ENCODE measurements at regions not wholly inside any gene's neighbourhood (a gene's known extent, or its start where the extent isn't known, plus 50 kb on each side); places are given as distances from the start of the nearest gene placed in this dataset.

DNA sequence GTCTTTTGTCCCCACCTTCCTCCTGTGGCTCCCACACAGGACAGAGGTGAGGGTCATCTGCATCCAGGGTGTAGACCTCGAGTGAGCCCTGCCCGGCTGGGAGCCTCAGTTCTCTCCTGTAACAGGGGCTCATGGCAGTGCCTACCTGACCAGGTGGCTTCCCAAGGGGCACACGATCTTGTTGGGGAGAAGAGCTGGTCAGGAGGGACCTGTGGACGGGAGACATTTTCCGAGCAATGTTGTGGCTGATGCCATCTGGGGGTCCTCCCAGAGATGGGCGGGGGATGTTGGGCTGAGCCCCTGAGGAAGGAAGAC lies 51.9 kb downstream of the CEBPB start:
- DNase-seq, result no peak

DNA sequence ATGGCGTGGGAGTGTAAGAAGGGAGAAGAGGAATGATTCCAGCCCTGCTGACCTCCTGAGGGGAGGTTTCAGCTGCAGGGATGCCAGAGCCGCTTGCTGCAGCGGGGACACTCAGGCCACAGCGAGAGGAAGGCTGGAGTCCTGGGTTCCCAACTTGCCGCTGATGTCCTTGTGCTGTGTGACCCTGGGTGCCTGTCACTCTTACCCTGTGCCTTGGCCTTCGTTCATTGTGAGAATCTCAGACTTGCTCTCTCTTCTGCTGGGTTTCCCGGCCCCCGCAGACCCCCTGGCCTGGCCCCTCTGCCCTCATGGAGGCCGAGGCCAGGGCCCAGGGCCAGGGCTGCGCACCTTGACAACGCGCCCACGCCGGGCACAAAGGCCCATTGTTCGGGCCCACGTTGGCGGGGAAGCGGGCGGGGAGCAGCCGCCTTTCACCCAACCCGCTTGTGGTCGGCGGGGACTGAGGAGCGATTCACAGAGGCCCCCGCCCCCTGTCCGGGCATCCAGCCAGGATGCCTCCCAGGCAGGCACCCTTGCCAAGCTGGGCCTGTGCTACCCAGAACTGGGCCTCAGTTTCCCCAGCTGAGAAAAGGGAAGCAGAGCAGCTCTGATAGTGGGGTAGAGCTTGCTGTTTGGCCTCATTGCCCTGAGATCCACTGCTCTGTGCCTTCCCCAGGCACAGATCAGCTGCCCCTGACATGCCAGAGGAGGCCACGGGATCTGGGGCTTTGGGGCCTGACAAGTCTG lies 52.4 kb downstream of the CEBPB start:
- DNase-seq, result no peak

DNA sequence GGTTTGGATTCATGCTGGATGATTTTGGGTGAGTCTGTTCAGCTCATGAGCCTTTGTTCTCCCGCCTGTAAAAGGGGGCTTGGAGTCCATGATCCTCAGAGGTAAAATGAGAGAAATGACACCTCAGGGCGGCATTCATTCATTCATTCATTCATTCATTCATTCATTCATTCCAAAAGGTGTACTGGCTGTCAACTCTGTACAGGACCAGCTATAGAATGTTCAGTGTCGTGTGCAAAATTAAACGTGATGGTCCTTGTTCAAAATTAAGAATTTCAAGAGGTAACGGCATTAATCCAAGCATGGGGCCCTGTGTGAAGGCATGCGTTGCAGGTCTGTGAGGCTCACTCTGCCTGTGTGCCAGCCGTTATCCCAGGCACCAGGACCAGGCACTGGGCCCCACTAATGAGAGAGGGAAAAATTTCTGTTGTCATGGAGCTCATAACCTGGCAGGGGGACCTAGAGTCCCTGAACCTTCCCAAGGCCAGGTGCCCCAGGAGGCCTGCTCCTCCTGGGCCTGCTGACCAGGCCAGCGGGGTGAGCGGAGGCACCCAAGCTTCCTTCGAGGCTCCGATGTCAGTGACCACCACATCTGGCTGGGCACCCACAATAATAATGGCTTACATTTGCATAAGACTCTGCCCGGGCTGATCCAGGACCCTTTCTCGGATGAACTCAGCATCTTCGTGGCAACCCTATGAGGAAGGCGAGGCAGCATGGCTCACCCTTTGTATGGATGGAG lies 53.2 kb downstream of the CEBPB start:
- DNase-seq, result no peak

DNA sequence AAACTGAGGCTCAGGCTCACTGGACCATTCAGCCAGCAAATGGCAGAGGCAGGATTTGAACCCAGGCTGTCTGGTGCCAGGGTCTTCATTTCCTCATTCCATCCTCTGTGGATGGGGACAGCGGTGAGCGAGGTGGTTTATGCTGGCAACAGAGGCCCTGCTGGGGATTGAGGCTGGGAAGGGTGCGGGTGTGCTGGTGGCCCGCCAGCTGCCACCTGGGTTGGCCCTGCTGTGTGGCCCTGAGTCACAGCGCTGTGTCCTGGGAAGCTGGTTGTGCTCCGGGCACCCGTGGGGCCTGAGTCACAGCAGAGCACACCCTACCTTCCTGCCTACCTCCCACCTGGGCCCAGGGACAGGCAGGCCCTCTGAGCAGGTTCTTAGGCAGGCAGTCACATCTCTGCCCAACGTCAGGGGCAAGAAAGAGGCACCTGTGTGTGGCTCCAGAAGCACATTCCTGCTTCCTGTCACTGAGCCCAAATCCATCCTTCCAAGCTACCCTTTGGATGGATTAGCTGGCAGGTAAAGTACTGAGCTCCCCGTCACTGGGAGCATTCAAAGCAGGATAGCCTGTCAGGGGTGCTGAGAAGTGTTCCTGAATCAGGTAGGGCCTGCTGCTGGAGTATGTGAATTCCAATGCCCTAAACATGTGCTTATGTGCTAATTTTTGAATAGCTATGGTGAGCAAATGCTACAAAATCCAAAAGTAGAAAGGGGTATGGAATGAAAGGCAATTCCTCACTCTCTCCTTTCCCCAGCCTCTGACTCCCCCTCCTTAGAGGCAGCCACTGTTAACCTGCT lies 53.9 kb downstream of the CEBPB start:
- no peak for DNase-seq

DNA sequence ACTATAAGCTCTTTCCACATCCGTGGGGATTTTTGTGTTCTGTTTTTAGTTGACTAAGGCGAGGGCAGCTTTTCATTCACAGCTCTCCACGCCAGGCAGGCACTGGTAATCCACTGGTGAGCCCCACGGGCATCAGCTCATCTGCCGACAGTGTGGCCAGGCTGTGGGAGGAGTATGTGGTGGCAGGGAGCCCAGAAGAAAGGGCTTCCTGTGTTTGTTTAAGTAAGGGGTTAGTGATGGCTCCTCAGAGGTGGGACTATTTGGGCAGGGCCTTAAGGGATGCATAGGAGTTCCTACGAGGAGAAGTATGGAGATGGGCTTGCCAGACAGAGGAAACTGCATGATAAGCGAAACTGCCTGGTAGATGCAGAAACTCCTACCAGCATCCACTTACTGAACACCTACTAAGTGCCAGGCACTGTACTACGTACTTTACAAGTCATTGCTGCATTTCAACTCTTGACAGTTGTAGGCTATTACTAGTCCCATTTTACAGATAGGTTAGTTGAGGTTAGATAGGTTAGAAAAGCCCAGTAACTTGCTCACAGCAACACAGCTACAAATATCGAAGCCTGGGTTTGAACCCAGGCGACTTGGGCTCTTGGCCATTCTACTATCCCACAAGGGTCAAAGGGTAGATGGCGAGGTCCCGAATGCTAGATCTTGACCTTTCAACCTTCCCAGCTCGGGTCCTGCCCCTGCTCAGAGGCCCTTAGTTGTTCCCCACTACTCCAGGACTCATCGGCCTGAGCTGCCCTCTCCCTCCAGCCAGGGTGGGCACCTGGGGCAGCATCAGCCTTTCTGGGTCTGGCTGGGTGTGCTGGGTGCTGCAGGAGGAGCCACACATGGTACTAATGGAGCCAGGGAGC lies 55.1 kb downstream of the CEBPB start:
- DNase-seq, result no peak

DNA sequence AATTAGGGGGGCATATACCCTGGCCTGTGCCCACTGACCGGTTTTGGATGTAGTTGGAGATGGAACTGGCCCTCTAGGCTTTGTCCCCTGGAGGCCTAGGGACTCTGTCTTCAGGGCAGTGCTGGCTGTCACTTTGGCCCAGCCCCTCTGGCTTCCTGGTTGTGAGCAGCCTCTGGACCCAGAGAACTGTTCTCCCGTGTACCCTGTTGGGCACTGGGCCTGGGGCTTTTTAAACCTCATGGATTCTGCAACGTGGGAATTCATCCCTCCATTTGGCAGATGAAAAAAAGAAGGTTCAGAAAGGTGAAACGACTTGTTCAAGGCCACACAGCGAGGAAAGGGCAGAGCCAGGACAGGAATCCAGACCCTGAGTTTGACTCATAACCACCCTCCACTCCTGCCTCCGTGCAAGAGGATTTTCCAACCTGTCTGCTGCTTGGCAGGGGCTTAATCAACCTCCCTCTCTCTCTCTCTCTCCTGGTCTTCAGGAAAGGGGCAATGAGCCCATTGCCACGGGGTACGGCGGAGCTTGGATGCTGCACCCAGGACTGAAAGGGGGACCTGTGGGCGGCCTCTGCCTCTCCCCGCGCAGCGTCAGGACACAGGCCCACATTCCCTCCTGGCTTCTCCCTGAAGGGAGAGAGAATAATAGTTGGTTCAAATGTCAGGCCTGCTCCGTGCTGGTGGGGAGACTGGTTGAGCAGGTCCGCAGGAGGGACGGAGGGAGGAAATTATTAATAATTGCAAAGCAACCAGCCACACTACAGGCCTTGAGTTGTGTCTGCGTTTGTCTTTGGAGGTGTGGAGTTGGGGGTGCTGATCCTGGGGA lies 56.0 kb downstream of the CEBPB start:
- no peak for DNase-seq

DNA sequence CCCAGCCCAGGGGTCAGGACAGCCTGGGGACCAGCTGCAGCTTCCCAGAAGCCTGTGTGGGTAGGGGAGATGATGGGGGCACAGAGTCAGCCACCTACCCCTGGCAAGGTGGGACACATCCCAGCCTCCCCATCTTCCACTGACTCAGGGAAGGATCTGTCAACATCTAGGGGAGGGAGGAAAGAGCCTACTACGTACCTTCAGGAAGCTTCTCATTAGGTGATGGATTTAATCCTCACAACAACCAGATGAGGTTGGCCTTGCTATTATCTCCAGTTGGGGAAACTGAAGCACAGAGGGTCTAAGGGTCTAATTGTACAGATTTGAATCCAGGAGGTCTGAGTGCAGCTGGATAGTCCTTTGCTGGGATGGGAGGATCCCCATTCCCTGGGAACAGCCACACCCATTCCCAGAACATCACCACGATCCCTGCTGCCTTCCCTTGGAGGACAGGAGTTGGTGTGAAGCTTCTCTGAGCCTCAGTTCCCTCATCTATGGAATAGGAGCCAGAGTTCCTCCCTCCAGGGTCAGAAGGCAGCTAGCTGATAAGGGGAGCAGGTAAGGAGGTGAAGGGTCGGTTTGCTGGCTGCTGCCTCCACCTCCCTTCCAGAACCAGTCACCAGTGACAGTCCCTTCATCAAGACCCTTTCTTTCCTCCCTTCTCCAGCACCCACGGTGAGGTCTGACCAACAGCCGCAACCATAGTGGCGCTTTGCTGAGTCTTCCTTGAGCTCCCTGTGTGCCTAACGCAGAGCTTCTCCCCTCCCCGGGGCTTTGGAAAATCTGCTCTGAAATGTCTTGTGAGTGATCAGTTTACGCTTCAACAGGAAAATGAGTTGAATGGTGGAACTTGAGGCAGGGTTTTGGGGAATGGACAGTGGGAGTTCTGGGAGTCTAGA lies 56.8 kb downstream of the CEBPB start:
- no peak for DNase-seq

DNA sequence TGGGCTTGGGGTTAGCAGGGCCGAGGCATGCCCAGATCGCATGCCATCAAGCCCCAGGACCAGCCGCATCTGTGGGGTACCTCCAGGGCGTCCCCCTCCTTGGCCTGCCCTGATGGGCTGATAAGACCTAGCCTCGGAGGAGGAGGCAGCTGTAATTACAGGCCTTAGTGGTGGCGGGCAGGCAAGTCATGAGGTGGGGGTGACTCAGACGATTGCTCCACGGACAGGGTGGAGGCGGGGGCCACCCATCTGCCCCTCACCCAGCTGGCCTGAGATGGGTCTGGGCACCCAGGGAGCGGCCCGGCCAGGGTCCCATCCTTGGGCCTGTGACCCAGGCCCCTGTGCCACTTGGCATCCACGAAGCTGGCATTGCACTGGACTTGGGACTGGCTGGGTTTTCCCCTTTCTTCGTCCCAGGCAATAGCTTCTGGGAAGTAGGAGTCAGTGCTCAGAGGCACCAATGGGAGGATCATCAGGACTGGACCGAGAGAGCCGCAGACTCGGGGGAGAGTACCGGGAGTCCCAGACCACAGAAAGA lies 57.5 kb downstream of the CEBPB start:
- DNase-seq, result no peak

DNA sequence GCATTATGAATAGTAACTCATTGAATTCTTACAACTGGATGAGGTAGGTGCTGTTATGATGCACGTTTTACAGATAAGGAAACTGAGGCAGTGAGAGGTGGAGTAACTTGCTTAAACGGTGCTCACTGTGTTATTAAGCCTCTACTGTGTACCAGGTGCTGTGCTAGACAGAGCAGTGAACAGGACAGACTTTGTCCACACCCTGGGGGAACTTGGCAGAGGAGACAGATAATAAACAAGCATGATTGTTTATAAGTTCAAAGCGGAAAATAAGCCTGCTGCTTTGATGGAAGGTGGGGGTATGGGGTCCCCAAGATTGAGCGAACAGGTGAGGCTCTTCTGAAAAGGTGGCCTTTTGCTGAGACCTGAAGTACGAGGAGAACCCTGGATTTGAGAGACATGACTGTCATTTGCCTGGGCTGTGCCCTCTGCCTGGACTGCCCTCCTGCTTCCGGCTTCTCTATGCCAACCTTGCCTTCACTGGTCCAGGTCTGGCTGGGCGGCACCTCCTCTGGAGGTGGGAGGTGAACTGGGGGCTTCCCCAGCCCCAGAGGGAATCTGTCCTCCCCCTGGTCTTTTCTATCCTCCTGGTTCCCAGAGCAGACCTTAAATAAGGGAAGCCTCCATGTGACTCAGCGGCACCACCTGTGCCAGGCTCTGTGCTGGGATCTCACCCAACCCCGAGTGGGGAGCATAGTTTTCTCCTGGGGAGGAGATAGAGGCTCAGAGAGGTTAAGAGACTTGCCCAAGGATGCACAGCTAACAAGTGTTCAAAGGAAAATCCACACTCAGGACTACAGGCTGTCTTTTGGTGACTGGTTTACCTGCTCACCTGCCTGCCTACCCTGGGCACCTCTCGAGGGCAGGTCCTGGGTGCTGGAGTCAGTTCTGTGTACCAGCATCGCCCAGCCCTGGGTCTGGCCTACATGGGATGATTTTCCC lies 59.1 kb downstream of the CEBPB start:
- no peak for DNase-seq

DNA sequence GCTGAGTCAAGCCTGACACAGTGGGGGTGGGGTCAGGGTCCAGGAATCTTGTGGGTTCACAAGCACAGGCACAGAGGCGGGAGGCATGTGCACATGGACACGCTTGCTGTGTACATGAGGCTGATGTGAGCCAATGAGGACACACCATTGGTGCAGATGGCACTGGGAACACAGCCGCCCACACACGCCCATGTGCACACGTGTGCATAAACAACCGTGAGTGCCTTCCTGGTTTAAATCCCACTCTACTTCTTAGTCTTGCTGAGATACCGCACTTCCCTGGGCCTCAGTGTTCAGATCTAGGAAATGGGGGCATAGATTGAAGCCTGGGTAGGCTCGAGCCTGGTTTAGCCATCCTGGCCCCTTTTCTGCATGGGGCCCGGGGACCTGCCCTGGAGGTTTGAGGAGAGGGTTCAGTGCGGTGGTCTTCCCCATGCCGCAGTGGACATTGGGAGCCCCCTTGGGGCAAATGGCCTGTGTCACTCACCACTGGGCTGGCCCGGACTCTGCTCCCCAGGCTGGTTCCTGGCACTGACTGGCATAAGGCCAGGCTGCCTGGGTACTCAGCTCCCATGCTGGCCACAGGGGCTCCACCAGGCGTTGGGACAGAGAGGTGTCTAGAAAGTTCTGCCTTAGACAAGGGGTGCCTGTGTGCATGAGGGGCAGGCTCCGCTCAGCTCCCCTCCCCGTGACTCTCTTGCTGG lies 60.2 kb downstream of the CEBPB start:
- DNase-seq, result no peak

DNA sequence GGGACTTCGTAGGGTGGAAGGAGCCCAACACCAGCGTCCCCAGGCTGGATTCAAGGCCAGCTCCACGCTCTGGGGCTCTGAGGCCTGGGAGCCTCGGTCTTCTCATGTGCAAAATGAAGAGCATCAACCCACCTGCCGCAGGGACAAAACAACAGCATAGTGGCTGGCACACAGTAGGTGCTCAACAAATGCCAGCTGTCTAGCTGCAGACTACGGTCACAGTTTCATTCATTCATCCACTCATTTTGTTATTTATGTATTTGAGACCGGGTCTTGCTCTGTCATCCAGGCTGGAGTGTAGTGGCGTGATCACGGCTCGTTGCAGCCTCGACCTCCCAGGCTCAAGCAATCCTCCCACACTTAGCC lies 60.7 kb downstream of the CEBPB start:
- DNase-seq, result no peak

DNA sequence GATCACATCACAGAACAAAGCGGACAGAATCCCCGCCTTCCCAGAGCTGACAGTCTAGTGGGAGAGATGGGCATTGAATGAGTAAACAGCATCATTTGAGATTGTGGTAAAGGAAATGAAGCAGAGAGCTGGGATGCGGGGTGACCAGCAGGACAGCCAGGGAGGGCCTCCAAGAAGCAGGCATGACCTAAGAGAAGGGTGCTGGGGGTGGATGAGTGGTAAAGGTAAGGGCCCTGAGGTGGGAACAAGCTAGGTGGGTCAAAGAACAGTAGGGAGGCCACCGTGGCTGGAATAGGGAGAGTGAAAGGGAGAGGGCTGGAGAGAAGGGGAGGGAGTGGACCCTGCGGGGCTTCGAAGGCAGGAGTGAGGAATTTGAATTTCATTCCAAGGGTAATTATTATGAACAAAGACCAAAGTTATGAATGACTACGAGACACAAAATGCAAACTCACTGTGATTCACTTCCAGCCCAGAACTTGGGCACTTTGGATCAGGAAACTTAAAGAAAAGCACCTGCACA lies 61.4 kb downstream of the CEBPB start:
- DNase-seq, result no peak

DNA sequence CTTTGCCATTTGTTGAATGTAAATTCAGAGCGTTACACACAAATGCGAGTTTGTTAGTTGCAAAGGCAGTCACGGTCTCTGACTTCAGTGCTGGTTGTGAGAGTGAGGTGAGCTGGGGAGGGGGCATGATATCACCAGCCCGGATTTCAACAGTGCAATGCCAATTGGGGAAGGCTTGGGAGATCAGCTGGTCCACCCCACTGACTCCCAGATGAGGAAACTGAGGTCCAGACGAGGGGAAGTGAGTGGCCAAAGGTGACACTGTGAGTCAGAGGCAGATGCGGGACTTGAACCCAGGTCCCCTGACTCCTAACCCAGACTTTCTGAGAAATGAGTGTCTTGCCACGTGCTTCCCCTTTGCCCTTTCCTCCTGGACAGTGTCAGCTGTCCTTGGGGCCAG lies 62.1 kb downstream of the CEBPB start:
- no peak for DNase-seq

DNA sequence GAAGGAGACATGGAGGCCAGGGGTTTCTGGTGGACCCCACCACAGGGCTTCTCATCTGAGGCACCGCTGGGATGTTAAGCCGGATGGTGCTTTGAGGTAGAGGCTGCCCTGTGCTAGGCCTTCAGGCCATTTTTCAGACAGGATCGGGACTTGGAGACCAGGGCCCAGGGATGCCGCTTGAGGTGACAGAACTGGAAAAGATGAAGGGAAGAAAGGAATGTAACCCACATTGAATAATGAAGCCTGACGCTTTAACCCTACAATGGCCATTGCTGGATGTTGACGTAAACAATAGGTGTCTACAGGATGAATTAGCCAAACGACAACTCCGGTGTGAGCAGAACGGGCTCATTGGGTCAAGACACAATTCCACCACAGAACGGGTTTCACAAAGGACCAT lies 62.5 kb downstream of the CEBPB start:
- no peak for DNase-seq

DNA sequence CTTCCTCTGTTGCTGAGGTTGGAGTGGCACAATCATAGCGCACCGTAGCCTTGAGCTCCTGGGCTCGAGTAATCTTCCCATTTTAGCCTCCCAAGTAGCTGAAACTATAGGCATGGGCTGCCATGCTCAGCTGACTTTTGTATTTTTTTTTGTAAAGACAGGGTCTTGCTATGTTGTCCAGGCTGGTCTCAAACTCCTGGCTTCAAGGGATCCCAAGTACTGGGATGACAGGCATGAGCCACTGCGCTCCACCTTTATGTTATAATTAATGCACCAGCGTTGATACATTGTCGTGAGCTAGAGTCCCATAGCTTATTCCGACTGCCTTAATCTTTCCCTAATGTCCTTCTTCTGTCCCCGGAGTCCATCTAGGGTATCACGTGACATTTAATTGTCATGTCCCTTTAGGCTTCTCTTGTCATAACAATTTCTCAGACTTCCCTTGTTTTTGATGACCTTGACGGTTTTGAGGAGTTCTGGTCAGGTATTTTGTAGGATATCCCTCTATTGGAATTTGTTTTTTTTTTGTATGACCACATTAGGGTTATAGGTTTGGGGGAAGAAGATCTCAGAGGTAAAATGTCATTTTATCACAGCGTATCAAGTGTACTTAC lies 63.9 kb downstream of the CEBPB start:
- no peak for DNase-seq

DNA sequence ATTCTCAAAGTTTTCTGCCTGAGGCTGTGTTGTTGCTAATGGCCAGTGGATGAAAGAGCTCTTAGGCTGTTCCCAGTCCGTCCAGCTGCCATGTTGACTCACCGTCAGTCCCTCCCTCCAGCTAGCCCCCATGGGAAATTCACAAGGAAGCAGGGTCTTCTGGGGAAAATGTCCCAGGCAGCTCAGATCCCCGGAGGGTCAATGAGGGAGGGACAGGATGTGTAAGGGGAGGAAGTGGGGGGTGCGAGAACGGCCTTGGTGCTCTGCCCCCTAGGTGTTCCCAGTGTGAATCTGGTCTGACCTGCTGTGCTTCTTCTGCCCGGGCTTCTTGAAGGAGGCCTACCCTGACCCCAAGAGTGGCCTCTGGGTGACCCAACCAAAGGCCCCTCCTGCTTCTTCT lies 65.9 kb downstream of the CEBPB start:
- no peak for DNase-seq

DNA sequence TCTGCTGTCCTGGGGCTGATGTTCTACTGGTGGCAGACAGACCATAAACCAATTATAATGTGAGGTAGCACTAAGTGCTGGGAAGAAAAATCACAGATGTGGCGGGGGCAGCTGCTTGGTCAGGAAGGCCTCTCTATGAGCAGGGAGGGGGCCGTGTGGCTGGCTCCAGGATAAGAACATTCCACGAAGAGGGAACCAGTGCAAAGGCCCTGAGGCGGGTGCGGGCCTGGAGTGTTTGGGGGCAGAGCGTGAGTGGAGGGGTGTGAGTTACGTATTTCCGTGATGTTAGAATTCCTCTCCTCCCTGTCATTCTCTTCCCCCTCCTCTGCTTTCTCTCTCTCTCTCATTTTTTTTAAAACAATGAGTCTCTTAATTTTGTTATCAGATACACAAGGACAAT lies 67.2 kb downstream of the CEBPB start:
- DNase-seq, result no peak

DNA sequence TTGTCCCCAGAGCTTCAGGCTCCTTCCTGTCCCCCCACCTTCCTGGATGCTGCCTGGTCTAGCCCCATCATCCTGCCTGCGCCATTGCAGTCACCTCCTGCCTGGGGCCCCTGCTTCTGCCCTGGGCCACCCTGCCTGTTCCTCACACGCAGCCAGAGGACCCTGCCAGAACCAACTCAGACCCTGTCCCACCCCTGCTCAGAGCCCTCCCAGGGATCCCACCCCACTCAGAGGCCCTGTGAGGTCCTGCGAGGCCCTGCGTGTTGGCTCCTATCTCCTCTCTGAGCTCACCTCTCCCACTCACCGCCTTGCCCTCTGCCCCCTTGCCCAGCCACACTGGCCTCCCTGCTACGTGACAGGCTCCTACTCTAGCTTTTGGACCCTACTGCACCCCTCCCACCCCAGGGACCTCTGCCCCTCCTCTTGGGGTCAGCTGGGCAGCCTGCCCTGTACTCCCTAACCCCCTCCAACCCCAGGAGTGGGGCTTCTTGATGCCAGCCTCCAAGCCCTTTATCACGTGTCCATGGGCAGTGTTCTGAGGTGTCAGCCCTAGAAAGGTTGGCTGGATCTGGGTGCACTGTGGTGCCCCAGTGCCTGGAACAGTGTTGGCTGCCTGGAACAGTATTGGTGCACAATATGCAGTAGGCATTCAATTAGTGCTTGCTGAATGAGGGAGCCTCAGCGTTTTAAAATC lies 68.3 kb downstream of the CEBPB start:
- DNase-seq, result no peak

Data from activated T-cell treated with anti-CD3 and anti-CD28 coated beads, Interleukin-2, amount 50 U/mL, for 48 hours (primary cell).